NCI-H2196 (cell line): ENCODE measurements at regions not wholly inside any gene's neighbourhood (a gene's known extent, or its start where the extent isn't known, plus 50 kb on each side); places are given as distances from the start of the nearest gene placed in this dataset.

Source experiments
- DNase-seq: peaks from one replicate; lab custom pipeline; 2025; ENCODE audit not compliant: unreplicated experiment; lab: John Stamatoyannopoulos, UW

DNA sequence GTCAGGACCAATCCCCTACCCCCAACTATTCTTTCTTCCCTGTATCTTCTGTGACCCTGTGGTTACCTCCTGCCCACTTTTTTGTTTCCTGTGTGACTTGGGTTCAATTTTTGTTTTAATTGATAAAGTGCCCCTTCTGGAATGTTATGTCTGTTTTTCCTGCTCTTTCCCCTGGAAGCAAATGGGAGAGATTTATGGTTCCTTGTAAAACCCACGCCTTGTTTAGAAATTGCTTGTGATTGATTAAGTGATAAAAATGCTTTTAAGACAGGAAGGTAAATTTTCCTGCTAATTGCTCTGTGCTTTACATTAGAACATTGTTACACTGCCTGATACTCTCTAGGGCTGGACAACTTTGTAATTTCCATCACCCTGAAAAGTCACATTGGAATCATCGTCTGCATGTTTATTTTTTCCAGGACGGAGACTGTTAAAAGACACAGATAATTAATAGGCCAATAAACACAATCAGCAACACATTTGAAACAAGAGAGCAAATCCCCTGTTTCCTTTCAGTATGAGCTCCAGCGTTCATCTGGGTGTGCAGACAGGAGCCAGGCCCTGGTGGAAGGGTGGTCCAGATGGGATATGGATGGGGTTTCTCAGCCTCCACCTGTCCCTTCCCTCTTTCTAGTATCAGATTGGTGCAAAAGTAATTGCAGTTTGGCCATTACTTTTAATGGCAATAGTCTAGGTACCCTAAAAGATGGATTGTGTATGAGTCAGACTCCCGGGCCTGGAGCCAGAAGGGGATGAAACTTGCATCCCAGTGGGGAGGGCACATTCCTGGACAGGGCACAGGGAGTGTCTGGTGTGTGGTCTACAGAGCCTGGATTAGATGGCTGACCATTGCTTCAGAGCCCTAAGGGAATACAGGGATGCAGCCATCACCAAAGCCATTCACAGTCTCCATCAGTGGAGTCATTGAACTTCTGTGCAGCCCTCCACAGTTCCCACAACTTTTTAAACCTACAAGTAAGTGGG, 58.1 kb upstream of the AGBL1 start:
- DNase-seq: no peak

- DNase-seq: no peak
Measured at GRCh38 chr15:86028961-86029360, 50.7 kb upstream of the AGBL1 start.
